CD14-positive monocyte (primary cell): ENCODE measurements at regions not wholly inside any gene's neighbourhood (a gene's known extent, or its start where the extent isn't known, plus 50 kb on each side); places are given as distances from the start of the nearest gene placed in this dataset.

Source experiments
- DNase-seq, 3 donors: peaks; one replicate each; pipeline ENCODE4 v3.0.0-alpha.2; 2011 to 2022
- H2AFZ ChIP-seq: 2 replicates; pipeline ENCODE4 v1.6.0; 2012; ENCODE audit warnings: mild to moderate bottlenecking, low read depth, low read length, inconsistent platforms; ENCODE audit not compliant: insufficient read depth, poor library complexity, severe bottlenecking
- H3K27ac ChIP-seq, 2 donors: 1 replicate in 1 of 2; 2 replicates in 1 of 2; pipeline ENCODE4 v1.5.1; 2012 to 2013; ENCODE audit warnings: low read length in 2 of 2, control low read depth in 1 of 2, inconsistent platforms in 1 of 2, low read depth in 1 of 2, mild to moderate bottlenecking in 1 of 2
- H3K27me3 ChIP-seq, 2 donors: one replicate each; pipeline versions ENCODE4 v1.6.0 to v1.6.1; 2011 to 2013; ENCODE audit warnings: low read length in 2 of 2; ENCODE audit not compliant: control insufficient read depth in 2 of 2, insufficient read depth in 2 of 2
- H3K36me3 ChIP-seq, 2 donors: replicated peaks in 1 of 2; 1 replicate in 1 of 2; 2 replicates in 1 of 2; pipeline versions ENCODE4 v1.5.1 to v1.6.1; 2012 to 2013; ENCODE audit warnings: low read length in 2 of 2, control low read depth in 1 of 2, inconsistent platforms in 1 of 2, mild to moderate bottlenecking in 1 of 2; ENCODE audit not compliant: insufficient read depth in 2 of 2, control insufficient read depth in 1 of 2
- H3K4me1 ChIP-seq, 2 donors: 1 replicate in 1 of 2; 2 replicates in 1 of 2; pipeline versions ENCODE4 v1.5.1 to v1.6.1; 2012 to 2013; ENCODE audit warnings: low read length in 2 of 2, control low read depth in 1 of 2, inconsistent platforms in 1 of 2, mild to moderate bottlenecking in 1 of 2, moderate library complexity in 1 of 2; ENCODE audit not compliant: insufficient read depth in 2 of 2, control insufficient read depth in 1 of 2
- H3K4me2 ChIP-seq: replicated peaks from 2 replicates; pipeline ENCODE3; 2012; ENCODE audit warnings: low read length, moderate library complexity, mild to moderate bottlenecking; ENCODE audit not compliant: poor library complexity, severe bottlenecking; ENCODE audit errors: extremely low read depth
- H3K4me3 ChIP-seq, 3 experiments: fragments of 200-600 bp in 1 of 3; sonication (generic) in 1 of 3; replicated peaks in 1 of 3; 1 replicate in 2 of 3; 2 replicates in 1 of 3; pipeline ENCODE4 v1.5.1; 2011 to 2013; ENCODE audit warnings: low read length in 3 of 3, mild to moderate bottlenecking in 3 of 3, control low read depth in 2 of 3, low read depth in 2 of 3, inconsistent platforms in 1 of 3, moderate library complexity in 1 of 3
- H3K79me2 ChIP-seq: 2 replicates; pipeline ENCODE4 v1.6.0; 2012; ENCODE audit warnings: mild to moderate bottlenecking, control low read depth, inconsistent platforms, low read length, moderate library complexity; ENCODE audit not compliant: insufficient read depth
- H3K9ac ChIP-seq: 2 replicates; pipeline ENCODE4 v1.6.0; 2017; ENCODE audit warnings: low read length, mild to moderate bottlenecking; ENCODE audit not compliant: insufficient read depth, poor library complexity, severe bottlenecking
- H3K9me3 ChIP-seq, 2 donors: replicated peaks in 1 of 2; 1 replicate in 1 of 2; 2 replicates in 1 of 2; pipeline versions ENCODE4 v1.5.1 to v1.6.1; 2012 to 2013; ENCODE audit warnings: low read length in 2 of 2, control low read depth in 1 of 2; ENCODE audit not compliant: control insufficient read depth in 1 of 2, insufficient read depth in 1 of 2
- H4K20me1 ChIP-seq: 2 replicates; pipeline ENCODE4 v1.6.0; 2012; ENCODE audit warnings: mild to moderate bottlenecking, low read length, control low read depth, moderate library complexity; ENCODE audit not compliant: insufficient read depth
- H3K27ac Mint-ChIP-seq, 7 donors: one replicate each; pipeline ENCODE4 v1.8.0; 2020; ENCODE audit warnings: mild to moderate bottlenecking in 7 of 7, mixed read lengths in 7 of 7, moderate library complexity in 6 of 7, inconsistent platforms in 2 of 7
- H3K27me3 Mint-ChIP-seq, 3 donors: one replicate each; pipeline ENCODE4 v1.8.0; 2021 to 2022; ENCODE audit warnings: low read depth in 3 of 3, mild to moderate bottlenecking in 3 of 3, mixed read lengths in 3 of 3, moderate library complexity in 3 of 3, inconsistent platforms in 1 of 3
- H3K36me3 Mint-ChIP-seq, 2 donors: one replicate each; pipeline ENCODE4 v1.8.0; 2020; ENCODE audit warnings: mixed read lengths in 2 of 2, inconsistent platforms in 1 of 2, mild to moderate bottlenecking in 1 of 2
- H3K4me1 Mint-ChIP-seq: one replicate; pipeline ENCODE4 v1.8.0; 2020; ENCODE audit warnings: mild to moderate bottlenecking, mixed read lengths
- H3K4me3 Mint-ChIP-seq, 2 donors: one replicate each; pipeline ENCODE4 v1.8.0; 2020; ENCODE audit warnings: mild to moderate bottlenecking in 2 of 2, mixed read lengths in 2 of 2, moderate library complexity in 1 of 2
- H3K9me3 Mint-ChIP-seq, 7 donors: one replicate each; pipeline ENCODE4 v1.8.0; 2020 to 2022; ENCODE audit warnings: mixed read lengths in 7 of 7, mild to moderate bottlenecking in 6 of 7, moderate library complexity in 6 of 7, inconsistent platforms in 2 of 7
- CTCF ChIP-seq: fragments of 200-600 bp; IDR thresholded peaks from one replicate; pipeline ENCODE4 v1.8.0; 2022; ENCODE audit warnings: antibody characterized with exemption, mild to moderate bottlenecking
- whole genome bisulfite sequencing: methylation state at CpG from one replicate; pipeline ENCODE4 v1.1.5; 2013; ENCODE audit warnings: missing lambda C conversion rate; ENCODE audit not compliant: insufficient coverage; 5-methylcytosine and 5-hydroxymethylcytosine counted together
- intact Hi-C, 2 donors: fragments of 100-400 bp; cut with micrococcal nuclease; formaldehyde crosslinking; loops; one replicate each; pipeline versions ENCODE4 v1.15.0 to v1.15.1; 2023

GRCh38 chr7:79854621-79855020 is 280.0 kb upstream of the GNAI1 start:
- Histone ChIP-seq H3K79me2 (no peaks in the 10 kb centered on the region), H3K9me3 (no peaks in the 10 kb centered on the region), H3K4me2 (no peak overlapping the region), H3K4me3 (no peak overlapping the region), H3K27ac (no peak overlapping the region), H2AFZ (no peak overlapping the region), H3K36me3 (no peaks in the 10 kb centered on the region), H3K27me3 (no peaks in the 10 kb centered on the region), H3K9ac (no peak overlapping the region), H4K20me1 (no peaks in the 10 kb centered on the region), H3K4me1 (no peaks in the 10 kb centered on the region)
- Mint-ChIP-seq H3K36me3 (no peaks in the 10 kb centered on the region), H3K9me3 (peaks cover 0 to 2% (median 2%) of the 10 kb centered on the region in 7 donors), H3K4me1 (no peaks in the 10 kb centered on the region), H3K27me3 (no peaks in the 10 kb centered on the region), H3K4me3 (no peak overlapping the region), H3K27ac (no peak overlapping the region)
- intact Hi-C loops: no loop called here
- no peak for TF ChIP-seq CTCF
- WGBS: no CpG with 5 or more reads among the region's 2 CpGs
- no peak for DNase-seq

GRCh38 chr7:79837915-79838314 is 296.7 kb upstream of the GNAI1 start:
- WGBS: no CpG with 5 or more reads among the region's 1 CpG
- no peak overlapping the region for H3K4me2 ChIP-seq
- H3K9me3 Mint-ChIP-seq: peaks cover 0 to 3% (median 0%) of the 10 kb centered on the region in 7 donors
- H4K20me1 ChIP-seq: no peaks in the 10 kb centered on the region
- DNase-seq: no peak
- H3K4me3 Mint-ChIP-seq: no peak overlapping the region
- H3K4me3 ChIP-seq: no peak overlapping the region
- no peaks in the 10 kb centered on the region for H3K4me1 ChIP-seq
- no peak overlapping the region for H3K27ac Mint-ChIP-seq
- H3K9ac ChIP-seq: no peak overlapping the region
- no peak for TF ChIP-seq CTCF
- no peaks in the 10 kb centered on the region for H3K4me1 Mint-ChIP-seq
- H3K27me3 Mint-ChIP-seq: no peaks in the 10 kb centered on the region
- H3K27ac ChIP-seq: no peak overlapping the region
- no peaks in the 10 kb centered on the region for H3K36me3 ChIP-seq
- H3K27me3 ChIP-seq: no peaks in the 10 kb centered on the region
- no peaks in the 10 kb centered on the region for H3K9me3 ChIP-seq
- intact Hi-C loops: no loop called here
- H2AFZ ChIP-seq: no peak overlapping the region
- H3K36me3 Mint-ChIP-seq: no peaks in the 10 kb centered on the region
- H3K79me2 ChIP-seq: no peaks in the 10 kb centered on the region
